HepG2 (cell line): ENCODE measurements at regions not wholly inside any gene's neighbourhood (a gene's known extent, or its start where the extent isn't known, plus 50 kb on each side); places are given as distances from the start of the nearest gene placed in this dataset.

ENCODE experiments used
- ATAC-seq: fragments of 200-7000 bp; cut with Tn5 transposase; 3 replicates; pipeline ENCODE4 v1.9.1; 2020; ENCODE audit warnings: mild to moderate bottlenecking, moderate library complexity
- BruUV-seq: library from RNA; stranded (reverse); fragments of 400-500 nt; replicated peaks from 2 replicates; lab custom pipeline; 2021; lab: Mats Ljungman, UMichigan
- CTCF ChIA-PET: fragments of 300-600 bp; formaldehyde crosslinking; extraction: SDS; loops from one replicate; lab custom pipeline; 2021; ENCODE audit warnings: low total read pairs, inconsistent platforms, low intra/inter-chr PET ratio; lab: Yijun Ruan, JAX
- POLR2A ChIA-PET: fragments of 350-600 bp; sonication (Branson Sonifier 250); formaldehyde crosslinking; loops from one replicate; lab custom pipeline; 2020; ENCODE audit warnings: antibody characterized with exemption, inconsistent platforms; lab: Yijun Ruan, JAX
- DNase-seq: peaks from one replicate; pipeline ENCODE4 v3.0.0-alpha.2; 2015; ENCODE audit warnings: low spot score
- FAIRE-seq: peaks from 3 replicates; lab custom pipeline; 2011; peaks lifted over from hg19 to GRCh38; lab: Jason Lieb, UNC
- H2AFZ ChIP-seq: one replicate; pipeline ENCODE4 v1.6.1; 2011; ENCODE audit warnings: low read length, inconsistent platforms
- H3K27ac ChIP-seq: fragments of 300-600 bp; 3 replicates; pipeline ENCODE4 v1.8.0; 2011; ENCODE audit warnings: mixed run types, mild to moderate bottlenecking, mixed read lengths, low read length, inconsistent platforms; ENCODE audit not compliant: insufficient read depth; ENCODE audit errors: extremely low read length
- H3K27me3 ChIP-seq, 2 experiments: fragments of 200-600 bp in 1 of 2; 2 replicates in 1 of 2; 3 replicates in 1 of 2; pipeline versions ENCODE4 v1.6.0 to v1.8.0; 2011; ENCODE audit warnings: low read length in 2 of 2, mild to moderate bottlenecking in 2 of 2, moderate library complexity in 2 of 2, inconsistent platforms in 1 of 2; ENCODE audit not compliant: insufficient read depth in 2 of 2, control insufficient read depth in 1 of 2
- H3K36me3 ChIP-seq, 2 experiments: fragments of 200-600 bp in 1 of 2; replicated peaks in 1 of 2; 2 replicates in 1 of 2; 3 replicates in 1 of 2; pipeline versions ENCODE4 v1.5.1 to v1.8.0; 2011; ENCODE audit warnings: low read length in 2 of 2, inconsistent platforms in 1 of 2; ENCODE audit not compliant: insufficient read depth in 2 of 2, control insufficient read depth in 1 of 2
- H3K4me1 ChIP-seq: 2 replicates; pipeline ENCODE4 v1.5.1; 2012; ENCODE audit warnings: low read length, inconsistent platforms; ENCODE audit not compliant: insufficient read depth
- H3K4me2 ChIP-seq: 2 replicates; pipeline ENCODE4 v1.6.0; 2011; ENCODE audit warnings: low read depth, low read length, inconsistent platforms
- H3K4me3 ChIP-seq, 3 experiments: fragments of 200-600 bp in 1 of 3; sonication (generic), shearing (Covaris generic) in 1 of 3; replicated peaks in 1 of 3; 2 replicates each; pipeline ENCODE4 v1.5.1; 2011 to 2016; ENCODE audit warnings: low read length in 3 of 3, inconsistent platforms in 2 of 3, low read depth in 2 of 3, mild to moderate bottlenecking in 2 of 3, control low read depth in 1 of 3, mixed read lengths in 1 of 3; ENCODE audit not compliant: insufficient read depth in 1 of 3
- H3K79me2 ChIP-seq: one replicate; pipeline ENCODE4 v1.6.1; 2011; ENCODE audit warnings: low read length, inconsistent platforms; ENCODE audit not compliant: insufficient read depth
- H3K9ac ChIP-seq: 2 replicates; pipeline ENCODE4 v1.6.0; 2011; ENCODE audit warnings: mild to moderate bottlenecking, low read depth, low read length, inconsistent platforms; ENCODE audit not compliant: insufficient read depth
- H3K9me3 ChIP-seq: 2 replicates; pipeline ENCODE4 v1.5.1; 2012; ENCODE audit warnings: mild to moderate bottlenecking, low read length
- H4K20me1 ChIP-seq: 2 replicates; pipeline ENCODE4 v1.6.0; 2011; ENCODE audit warnings: inconsistent platforms, mild to moderate bottlenecking, low read length, moderate library complexity; ENCODE audit not compliant: insufficient read depth
- GFI1 ChIP-seq: sonication (generic); formaldehyde crosslinking; IDR thresholded peaks from 2 replicates; pipeline ENCODE4 v1.5.0; 2020; ENCODE audit warnings: missing genetic modification reagents, mild to moderate bottlenecking, borderline replicate concordance
- HNF1A ChIP-seq, 2 experiments: sonication (generic) in 1 of 2; formaldehyde crosslinking in 1 of 2; IDR thresholded peaks; 2 replicates each; pipeline versions ENCODE4 v1.4.0 to v1.6.1; 2016 to 2020; ENCODE audit warnings: borderline replicate concordance in 1 of 2, low read depth in 1 of 2, mild to moderate bottlenecking in 1 of 2, missing genetic modification reagents in 1 of 2
- HNF1B ChIP-seq: sonication (generic); formaldehyde crosslinking; IDR thresholded peaks from 2 replicates; pipeline ENCODE4 v1.5.1; 2020; ENCODE audit warnings: mild to moderate bottlenecking, moderate library complexity, missing genetic modification reagents
- KLF16 ChIP-seq, 2 experiments: sonication (generic) in 1 of 2; formaldehyde crosslinking in 1 of 2; IDR thresholded peaks; 2 replicates each; pipeline versions ENCODE4 v1.6.1 to v1.8.0; 2016 to 2023; ENCODE audit warnings: missing genetic modification reagents in 2 of 2, missing compliant biosample characterization in 1 of 2
- MTA1 ChIP-seq: sonication (generic); formaldehyde crosslinking; IDR thresholded peaks from 2 replicates; pipeline ENCODE4 v1.4.0; 2020; ENCODE audit warnings: missing genetic modification reagents, mild to moderate bottlenecking, borderline replicate concordance
- REXO4 ChIP-seq: sonication (generic); formaldehyde crosslinking; IDR thresholded peaks from 2 replicates; pipeline ENCODE4 v1.8.0; 2022; ENCODE audit warnings: missing genetic modification reagents, mild to moderate bottlenecking, borderline replicate concordance
- SNAPC2 ChIP-seq: sonication (generic); formaldehyde crosslinking; IDR thresholded peaks from 2 replicates; pipeline ENCODE4 v1.8.1; 2022; ENCODE audit warnings: mild to moderate bottlenecking, missing genetic modification reagents
- SP4 ChIP-seq: sonication (generic); formaldehyde crosslinking; IDR thresholded peaks from 2 replicates; pipeline ENCODE4 v1.8.1; 2023; ENCODE audit warnings: mild to moderate bottlenecking, missing genetic modification reagents
- ZNF205 ChIP-seq: IDR thresholded peaks from 2 replicates; pipeline ENCODE4 v1.6.1; 2018; ENCODE audit warnings: missing biosample characterization, missing genetic modification reagents
- ZNF382 ChIP-seq: sonication (generic); formaldehyde crosslinking; IDR thresholded peaks from 2 replicates; pipeline ENCODE4 v1.5.0; 2020; ENCODE audit warnings: missing genetic modification reagents, mild to moderate bottlenecking, borderline replicate concordance
- ZNF710 ChIP-seq: sonication (generic); formaldehyde crosslinking; IDR thresholded peaks from 2 replicates; pipeline ENCODE4 v1.5.0; 2020; ENCODE audit warnings: mild to moderate bottlenecking, missing genetic modification reagents, borderline replicate concordance
- ZNF816 ChIP-seq: sonication (generic); formaldehyde crosslinking; IDR thresholded peaks from 2 replicates; pipeline ENCODE4 v1.8.0; 2022; ENCODE audit warnings: missing genetic modification reagents, mild to moderate bottlenecking, borderline replicate concordance
- WGBS: methylation state at CpG from one replicate; pipeline ENCODE4 v1.1.6; 2017; ENCODE audit warnings: low lambda C conversion rate; 5-methylcytosine and 5-hydroxymethylcytosine counted together
- in situ Hi-C: cut with HindIII; loops from 2 replicates; pipeline ENCODE4 v1.10.0; 2017; ENCODE audit warnings: low pct_unique_long_range_greater_than_20kb; ENCODE audit not compliant: extremely low pct_ligation_motif_present
- intact Hi-C: fragments of 100-400 bp; cut with micrococcal nuclease; formaldehyde crosslinking; loops from one replicate; pipeline ENCODE4 v1.10.0; 2022; ENCODE audit not compliant: unreplicated experiment

GRCh38 chr1:216922406-216922805 is 199.2 kb upstream of the ESRRG start:
- H3K4me1 ChIP-seq, result no peaks in the 10 kb centered on the region
- DNase-seq (no peak), ATAC-seq (no peak), FAIRE-seq (no peak)
- H4K20me1 ChIP-seq, result no peaks in the 10 kb centered on the region
- no peaks in the 10 kb centered on the region for H3K79me2 ChIP-seq
- no peak overlapping the region for H3K9ac ChIP-seq
- in situ Hi-C loops (no loop called here), intact Hi-C loops (no loop called here)
- ChIA-PET CTCF (no interaction called here), POLR2A (no interaction called here)
- H3K36me3 ChIP-seq, result no peaks in the 10 kb centered on the region
- no peak overlapping the region for H2AFZ ChIP-seq
- H3K27me3 ChIP-seq, result no peaks in the 10 kb centered on the region
- no peaks in the 10 kb centered on the region for H3K9me3 ChIP-seq
- H3K27ac ChIP-seq, result no peak overlapping the region
- WGBS, result 53% methylated on average over 2 of the region's 2 CpGs
- no peak overlapping the region for H3K4me2 ChIP-seq
- H3K4me3 ChIP-seq, result no peak overlapping the region
- no TSS peak for BruUV-seq
- TF ChIP-seq GFI1 (CRISPR knock-in tag), result no peak
- TF ChIP-seq HNF1A (IDR thresholded peaks at IDR 0.05; ENCODE audit: low read depth), result no peak
- TF ChIP-seq HNF1A (CRISPR knock-in tag; IDR thresholded peaks at IDR 0.05; ENCODE audit: borderline replicate concordance), result no peak
- TF ChIP-seq MTA1 (CRISPR knock-in tag), result no peak
- TF ChIP-seq SP4, result no peak
- no peak for TF ChIP-seq SNAPC2
- no peak for TF ChIP-seq REXO4 (CRISPR knock-in tag)
- TF ChIP-seq ZNF205 (CRISPR knock-in tag), result no peak
- no peak for TF ChIP-seq ZNF382
- no peak for TF ChIP-seq KLF16 (CRISPR knock-in tag; IDR thresholded peaks at IDR 0.05)
- no peak for TF ChIP-seq HNF1B (CRISPR knock-in tag)
- no peak for TF ChIP-seq ZNF710 (CRISPR knock-in tag)
- TF ChIP-seq ZNF816, result no peak
